ENCODE measurements at regions not wholly inside any gene's neighbourhood (a gene's known extent, or its start where the extent isn't known, plus 50 kb on each side); places are given as distances from the start of the nearest gene placed in this dataset.

GRCh38 chr1:39136638-39137037, 67.9 kb upstream of the MACF1 start:
- DNase-seq (ENCODE audit: low spot score): no peak

- DNase-seq (ENCODE audit: low spot score): no peak
These were observed 64.7 kb upstream of the MACF1 start for GRCh38 chr1:39139723-39140360.

DNA sequence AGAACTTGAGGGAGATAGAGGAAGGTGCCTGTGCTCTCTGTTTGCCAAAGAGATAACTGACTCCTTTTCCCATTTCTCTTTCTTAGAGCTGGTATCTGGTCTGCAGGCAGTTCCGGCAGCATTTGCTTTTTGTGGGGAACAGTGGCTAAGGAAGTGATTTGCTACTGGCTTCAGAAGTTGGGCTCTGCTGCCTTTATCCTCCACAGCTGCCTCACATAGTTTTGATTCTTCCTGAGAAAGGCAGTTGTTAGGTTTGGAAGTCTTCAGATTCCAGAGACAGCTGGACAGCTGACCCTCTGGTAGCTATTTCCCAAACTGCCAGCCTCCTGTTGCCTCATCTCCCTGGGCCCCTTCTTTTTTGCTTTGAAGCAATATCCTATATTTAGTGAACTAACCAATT, 62.6 kb upstream of the MACF1 start:
- DNase-seq (ENCODE audit: low spot score): no peak

GRCh38 chr1:39142401-39143060, 62.0 kb upstream of the MACF1 start:
- no peak for DNase-seq (ENCODE audit: low spot score)

GRCh38 chr1:39144924-39145323, 59.6 kb upstream of the MACF1 start:
- no peak for DNase-seq (ENCODE audit: low spot score)

GRCh38 chr1:39145331-39145965, 59.0 kb upstream of the MACF1 start:
- no peak for DNase-seq (ENCODE audit: low spot score)

- DNase-seq (ENCODE audit: low spot score): no peak
These were observed 57.8 kb upstream of the MACF1 start for GRCh38 chr1:39146681-39147080.

- no peak for DNase-seq (ENCODE audit: low spot score)
These were observed 57.1 kb upstream of the MACF1 start for GRCh38 chr1:39147099-39148025.

- no peak for DNase-seq (ENCODE audit: low spot score)
These were observed 55.6 kb upstream of the MACF1 start for GRCh38 chr1:39148942-39149341.

DNA sequence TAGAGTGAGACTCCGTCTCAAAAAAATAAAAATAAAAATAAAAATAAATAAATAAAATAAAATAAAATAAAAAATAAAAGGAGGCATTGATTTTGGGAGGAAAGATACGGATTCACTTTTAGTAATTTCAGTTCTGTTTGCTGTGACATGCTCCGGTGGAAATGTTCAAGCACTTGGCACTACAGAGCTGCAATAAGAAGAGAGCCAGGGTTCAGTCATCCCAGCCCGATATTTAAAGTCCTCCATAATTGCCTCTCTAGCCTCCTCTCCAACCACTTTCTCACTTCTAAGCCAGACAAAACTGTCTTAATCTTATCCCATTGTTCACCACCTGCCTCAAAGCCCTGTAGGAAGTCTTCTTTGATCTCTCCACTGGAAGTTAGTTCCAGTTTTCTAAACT, 55.0 kb upstream of the MACF1 start:
- DNase-seq (ENCODE audit: low spot score): no peak

GRCh38 chr1:39150779-39151178, 53.7 kb upstream of the MACF1 start:
- no peak for DNase-seq (ENCODE audit: low spot score)

DNA sequence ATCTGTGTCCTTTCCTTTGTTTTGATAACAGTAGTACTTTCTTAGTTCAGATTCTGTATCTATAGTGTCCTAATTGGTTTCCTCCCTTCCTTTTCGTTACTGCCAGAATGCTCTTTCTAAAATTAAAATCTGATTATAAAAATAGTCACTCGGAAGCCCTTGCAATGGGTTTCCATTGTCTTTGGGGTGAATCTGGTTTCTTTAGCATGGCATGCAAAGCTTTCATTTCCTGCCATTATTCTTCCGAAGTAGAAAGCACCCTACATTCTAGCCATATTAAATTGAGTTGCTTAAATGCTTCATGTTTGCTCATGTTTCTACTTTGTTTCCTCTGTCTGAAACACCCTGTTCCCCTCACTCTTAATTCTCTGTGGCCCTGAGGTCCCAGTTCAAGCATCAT, 53.2 kb upstream of the MACF1 start:
- no peak for DNase-seq (ENCODE audit: low spot score)

DNA sequence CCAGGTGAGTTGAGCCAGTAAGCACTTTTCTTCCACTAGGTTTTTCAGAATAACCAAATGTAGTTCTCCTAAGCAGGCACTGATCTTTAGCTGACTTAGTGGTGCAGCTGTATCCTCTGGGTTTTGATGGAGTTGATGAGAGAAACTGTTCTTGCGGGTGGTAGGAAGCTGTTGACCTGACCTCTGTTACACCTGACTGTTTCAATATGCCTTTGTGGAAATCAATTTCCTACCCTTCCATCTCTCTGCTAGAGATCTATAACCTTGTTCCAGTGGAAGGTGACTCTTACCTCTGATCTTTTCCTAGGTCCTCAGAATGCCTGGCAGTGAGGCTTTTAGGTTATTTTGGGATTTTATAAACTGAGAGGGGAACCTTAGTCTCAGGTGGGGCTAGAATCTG, 51.6 kb upstream of the MACF1 start:
- DNase-seq (ENCODE audit: low spot score): no peak

DNA sequence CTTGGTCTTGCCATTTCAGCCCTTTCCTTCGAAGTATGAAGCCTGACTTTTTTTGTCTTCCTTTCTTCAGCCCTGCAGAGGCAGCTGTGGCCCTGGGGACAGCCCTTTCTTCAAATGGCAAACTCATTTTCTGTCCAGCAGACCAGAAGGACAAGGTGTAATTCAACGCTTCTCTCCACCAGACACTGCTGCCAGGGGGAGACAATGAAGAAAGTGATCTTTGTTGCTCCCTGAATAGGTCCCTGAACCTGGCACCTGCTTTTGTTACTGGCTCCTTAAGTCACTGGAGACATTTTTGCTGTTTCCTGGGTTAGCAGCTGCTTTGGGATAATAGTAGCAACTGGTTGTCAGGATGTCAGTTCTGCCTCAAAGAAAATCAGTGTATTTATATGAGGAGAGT, 50.8 kb upstream of the MACF1 start:
- DNase-seq (ENCODE audit: low spot score): no peak

DNA sequence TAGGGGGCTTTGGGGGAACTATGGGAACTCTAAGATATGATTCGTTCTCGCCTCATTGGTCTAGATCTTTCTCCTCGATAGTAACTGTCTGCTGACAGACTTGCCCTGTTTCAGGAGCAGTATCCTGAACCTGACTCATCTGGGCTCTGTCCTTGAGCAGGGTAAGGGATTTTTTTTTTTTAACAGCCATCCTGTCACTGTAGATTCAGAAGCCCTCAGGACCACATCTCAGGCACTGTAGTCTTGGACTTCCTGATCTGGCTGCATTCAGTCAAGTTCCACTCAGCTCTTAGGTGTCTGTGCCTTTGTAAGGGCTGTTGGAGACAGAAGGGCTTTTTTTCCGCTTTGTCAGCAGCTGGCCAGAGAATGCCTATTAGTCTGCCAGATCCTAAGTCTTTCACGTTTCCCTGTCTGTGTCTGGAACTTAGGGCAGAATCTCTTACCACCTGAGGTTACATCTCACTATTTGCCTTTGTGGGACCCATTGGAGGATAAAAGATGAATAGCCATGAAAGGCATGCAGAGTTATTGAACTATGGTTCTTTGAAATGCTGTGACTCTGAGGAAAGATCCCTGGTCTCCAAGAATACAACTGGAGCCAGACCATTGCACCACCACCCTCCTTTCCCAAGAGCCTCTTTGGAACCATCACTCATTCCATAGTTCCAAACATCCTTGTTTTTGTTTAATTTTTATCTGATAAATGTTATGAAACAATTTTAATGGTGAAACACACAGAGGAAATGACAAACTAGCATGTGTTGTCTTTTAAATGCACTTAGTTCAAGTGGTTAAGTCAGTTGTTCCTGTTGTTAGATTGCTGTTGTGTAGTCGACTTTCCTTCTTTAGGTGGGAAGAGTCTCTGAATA, 49.7 kb upstream of the MACF1 start:
- no peak for DNase-seq (ENCODE audit: low spot score)
